GM18873 (cell line): ENCODE measurements at regions not wholly inside any gene's neighbourhood (a gene's known extent, or its start where the extent isn't known, plus 50 kb on each side); places are given as distances from the start of the nearest gene placed in this dataset.

Source experiments
- ATAC-seq: cut with Tn5 transposase; IDR thresholded peaks from one replicate; pipeline ENCODE4 v1.9.1; 2021; ENCODE audit warnings: mild to moderate bottlenecking, moderate library complexity, moderate number of reproducible peaks; ENCODE audit not compliant: unreplicated experiment, low FRiP score

GRCh38 chr3:187968883-187969580 is 184.9 kb upstream of the LPP start:
- ATAC-seq = no peak

GRCh38 chr3:187969581-187969950 is 184.4 kb upstream of the LPP start:
- no peak for ATAC-seq

GRCh38 chr3:187970106-187970505 is 183.9 kb upstream of the LPP start:
- no peak for ATAC-seq

GRCh38 chr3:187971629-187972028 is 182.3 kb upstream of the LPP start:
- ATAC-seq = no peak

- no peak for ATAC-seq
Measured at GRCh38 chr3:187972454-187972853, 181.5 kb upstream of the LPP start.

- no peak for ATAC-seq
Measured at GRCh38 chr3:187973977-187974870, 179.7 kb upstream of the LPP start.

GRCh38 chr3:187974871-187975271 is 179.1 kb upstream of the LPP start:
- ATAC-seq = no peak

- no peak for ATAC-seq
Measured at GRCh38 chr3:187975561-187976364, 178.2 kb upstream of the LPP start.

- ATAC-seq = no peak
Measured at GRCh38 chr3:187976365-187976900, 177.5 kb upstream of the LPP start.

- ATAC-seq = no peak
Measured at GRCh38 chr3:187977659-187978058, 176.3 kb upstream of the LPP start.

- ATAC-seq = no peak
Measured at GRCh38 chr3:187978433-187979011, 175.4 kb upstream of the LPP start.

GRCh38 chr3:187979564-187979963 is 174.4 kb upstream of the LPP start:
- ATAC-seq = no peak

GRCh38 chr3:187980861-187981260 is 173.1 kb upstream of the LPP start:
- ATAC-seq = no peak

GRCh38 chr3:187982142-187982541 is 171.8 kb upstream of the LPP start:
- ATAC-seq = no peak

GRCh38 chr3:187983484-187984124 is 170.4 kb upstream of the LPP start:
- no peak for ATAC-seq

- ATAC-seq = no peak
Measured at GRCh38 chr3:187985647-187986046, 168.3 kb upstream of the LPP start.

- ATAC-seq = no peak
Measured at GRCh38 chr3:187986514-187986934, 167.4 kb upstream of the LPP start.

GRCh38 chr3:187987187-187987586 is 166.8 kb upstream of the LPP start:
- ATAC-seq = no peak

GRCh38 chr3:187987924-187988323 is 166.0 kb upstream of the LPP start:
- ATAC-seq = no peak

GRCh38 chr3:187989575-187990153 is 164.3 kb upstream of the LPP start:
- no peak for ATAC-seq
